Activated T-cell treated with anti-CD3 and anti-CD28 coated beads for 4 hours (primary cell): ENCODE measurements at regions not wholly inside any gene's neighbourhood (a gene's known extent, or its start where the extent isn't known, plus 50 kb on each side); places are given as distances from the start of the nearest gene placed in this dataset.

ENCODE experiments used
- DNase-seq: peaks from one replicate; pipeline ENCODE4 v3.0.0-alpha.2; 2020

GRCh38 chr2:47234456-47234855 lies 58.1 kb upstream of the CALM2 start:
- DNase-seq: no peak

- no peak for DNase-seq
Observed at GRCh38 chr2:47232738-47233415, 56.6 kb upstream of the CALM2 start.

GRCh38 chr2:47230418-47230817 lies 54.1 kb upstream of the CALM2 start:
- no peak for DNase-seq

- DNase-seq: no peak
Observed at GRCh38 chr2:47227532-47228279, 51.4 kb upstream of the CALM2 start.

GRCh38 chr2:47226923-47227220 lies 50.6 kb upstream of the CALM2 start:
- DNase-seq: no peak

- DNase-seq: no peak
Observed at GRCh38 chr2:47226132-47226922, 50.0 kb upstream of the CALM2 start.
